Thymus (tissue), 11 donors: ENCODE measurements at regions not wholly inside any gene's neighbourhood (a gene's known extent, or its start where the extent isn't known, plus 50 kb on each side); places are given as distances from the start of the nearest gene placed in this dataset.

Experiments used
- DNase-seq, 9 donors: peaks; one replicate each; pipeline ENCODE4 v3.0.0-alpha.2; 2013; ENCODE audit warnings: low spot score in 9 of 9, low read depth in 6 of 9, missing footprints in 1 of 9
- H3K27ac ChIP-seq, 2 donors: one replicate each; pipeline ENCODE4 v1.5.1; 2013; ENCODE audit warnings: control low read depth in 1 of 2, low read depth in 1 of 2, low read length in 1 of 2, mild to moderate bottlenecking in 1 of 2, moderate library complexity in 1 of 2
- H3K27me3 ChIP-seq, 2 donors: one replicate each; pipeline ENCODE4 v1.5.1; 2013; ENCODE audit warnings: low read length in 1 of 2; ENCODE audit not compliant: control insufficient read depth in 2 of 2, insufficient read depth in 1 of 2
- H3K36me3 ChIP-seq, 2 donors: one replicate each; pipeline ENCODE4 v1.5.1; 2013; ENCODE audit warnings: low read length in 1 of 2, mild to moderate bottlenecking in 1 of 2, moderate library complexity in 1 of 2; ENCODE audit not compliant: control insufficient read depth in 2 of 2, insufficient read depth in 2 of 2
- H3K4me1 ChIP-seq, 2 donors: one replicate each; pipeline ENCODE4 v1.5.1; 2013; ENCODE audit warnings: low read length in 2 of 2; ENCODE audit not compliant: control insufficient read depth in 2 of 2, insufficient read depth in 2 of 2
- H3K4me3 ChIP-seq, 2 donors: one replicate each; pipeline ENCODE4 v1.5.1; 2013; ENCODE audit warnings: low read length in 2 of 2, control low read depth in 1 of 2, mild to moderate bottlenecking in 1 of 2
- H3K9me3 ChIP-seq, 2 donors: one replicate each; pipeline ENCODE4 v1.5.1; 2013; ENCODE audit warnings: low read length in 1 of 2, mild to moderate bottlenecking in 1 of 2; ENCODE audit not compliant: control insufficient read depth in 2 of 2, insufficient read depth in 1 of 2
- WGBS: extraction: QIAGEN DNeasy Blood & Tissue Kit; methylation state at CpG from one replicate; pipeline ENCODE4 v1.1.7; 2013; 5-methylcytosine and 5-hydroxymethylcytosine counted together
- donor health status: healthy.

DNA sequence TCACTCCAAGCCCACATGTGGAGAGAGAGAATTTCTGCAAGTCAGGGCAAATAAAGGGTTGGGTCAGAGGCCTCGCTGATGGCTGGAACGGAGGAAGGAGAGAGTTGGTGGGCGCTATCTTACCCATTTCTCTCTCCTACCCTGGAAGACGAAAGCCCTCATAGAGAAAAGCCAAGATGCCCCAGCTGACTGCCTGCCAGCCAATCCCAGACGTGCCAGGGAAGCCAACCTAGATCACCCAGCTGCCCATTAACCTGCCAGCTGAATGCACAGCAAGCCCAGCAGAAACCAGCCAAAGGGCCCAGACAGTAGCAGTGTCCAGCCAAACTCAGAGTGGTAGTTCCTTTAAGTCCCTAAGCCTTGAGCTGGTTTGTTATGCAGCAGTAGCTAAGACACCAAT lies 167.0 kb upstream of the ZNF507 start:
- H3K27me3 ChIP-seq, result no peaks in the 10 kb centered on the region
- no peak overlapping the region for H3K4me3 ChIP-seq
- WGBS, result 89% methylated on average over 5 of the region's 5 CpGs
- H3K4me1 ChIP-seq, result no peaks in the 10 kb centered on the region
- no peak for DNase-seq
- H3K27ac ChIP-seq, result no peak overlapping the region
- no peaks in the 10 kb centered on the region for H3K36me3 ChIP-seq
- H3K9me3 ChIP-seq, result no peaks in the 10 kb centered on the region

DNA sequence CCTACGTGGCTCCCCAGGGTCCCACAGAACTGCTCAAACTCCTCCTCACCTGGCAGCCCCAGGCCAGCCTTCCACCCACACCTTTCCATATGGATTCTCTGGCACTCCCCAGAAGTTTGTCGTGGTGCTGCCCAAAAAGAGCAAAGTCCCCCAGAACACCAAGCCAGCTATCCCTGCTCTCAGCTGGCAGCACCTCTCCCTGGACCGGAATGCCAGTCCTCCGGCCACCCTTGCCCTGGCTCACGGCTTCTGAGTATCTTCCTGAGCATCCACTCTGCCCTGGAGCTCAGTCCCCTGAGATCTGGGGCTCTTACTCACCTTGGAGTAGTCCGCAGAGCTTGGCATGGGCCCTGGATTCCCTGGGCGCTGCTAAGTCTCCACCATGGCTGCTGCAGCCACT lies 166.5 kb upstream of the ZNF507 start:
- WGBS, result 88% methylated on average over 7 of the region's 7 CpGs
- no peaks in the 10 kb centered on the region for H3K9me3 ChIP-seq
- H3K27ac ChIP-seq, result no peak overlapping the region
- no peak for DNase-seq
- no peaks in the 10 kb centered on the region for H3K4me1 ChIP-seq
- no peaks in the 10 kb centered on the region for H3K36me3 ChIP-seq
- H3K4me3 ChIP-seq, result no peak overlapping the region
- no peaks in the 10 kb centered on the region for H3K27me3 ChIP-seq

DNA sequence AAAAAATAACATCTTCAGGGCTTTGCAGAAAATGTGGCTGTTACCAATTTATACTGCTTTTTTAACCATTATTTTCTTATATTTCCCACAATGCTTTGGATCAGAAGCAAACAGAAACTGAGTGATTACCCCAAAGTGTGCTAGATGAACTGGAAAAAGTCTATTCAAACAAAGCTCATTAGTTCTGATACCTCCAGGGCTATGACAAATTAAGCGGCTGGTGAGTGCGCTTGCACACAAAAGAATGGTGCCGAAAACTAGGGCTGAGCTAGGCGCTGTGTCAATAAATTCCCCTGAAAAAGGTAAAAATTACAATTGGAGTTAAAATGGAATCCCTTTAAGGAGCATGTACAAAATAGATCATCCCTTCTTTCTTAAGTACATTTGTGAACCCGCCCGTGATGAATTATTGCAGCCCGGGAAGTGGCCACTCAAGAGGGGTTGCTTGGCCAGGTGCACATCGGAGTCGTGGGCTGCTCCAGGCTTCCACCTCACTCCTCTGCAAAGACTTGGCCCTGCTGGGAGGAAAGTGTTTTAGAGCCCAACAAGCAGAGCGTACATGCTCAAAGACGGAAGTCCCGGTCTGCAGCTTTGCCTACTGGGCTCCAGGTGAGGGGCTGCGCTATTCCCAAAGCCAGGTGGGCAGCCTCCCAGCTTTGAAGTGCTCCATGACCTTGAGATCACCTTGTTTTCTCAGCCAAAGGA lies 164.0 kb upstream of the ZNF507 start:
- 92% methylated on average over 13 of the region's 13 CpGs for WGBS
- Histone ChIP-seq H3K27ac (no peak overlapping the region), H3K36me3 (no peaks in the 10 kb centered on the region), H3K4me3 (no peak overlapping the region), H3K9me3 (no peaks in the 10 kb centered on the region), H3K27me3 (no peaks in the 10 kb centered on the region), H3K4me1 (no peaks in the 10 kb centered on the region)
- DNase-seq, result no peak

DNA sequence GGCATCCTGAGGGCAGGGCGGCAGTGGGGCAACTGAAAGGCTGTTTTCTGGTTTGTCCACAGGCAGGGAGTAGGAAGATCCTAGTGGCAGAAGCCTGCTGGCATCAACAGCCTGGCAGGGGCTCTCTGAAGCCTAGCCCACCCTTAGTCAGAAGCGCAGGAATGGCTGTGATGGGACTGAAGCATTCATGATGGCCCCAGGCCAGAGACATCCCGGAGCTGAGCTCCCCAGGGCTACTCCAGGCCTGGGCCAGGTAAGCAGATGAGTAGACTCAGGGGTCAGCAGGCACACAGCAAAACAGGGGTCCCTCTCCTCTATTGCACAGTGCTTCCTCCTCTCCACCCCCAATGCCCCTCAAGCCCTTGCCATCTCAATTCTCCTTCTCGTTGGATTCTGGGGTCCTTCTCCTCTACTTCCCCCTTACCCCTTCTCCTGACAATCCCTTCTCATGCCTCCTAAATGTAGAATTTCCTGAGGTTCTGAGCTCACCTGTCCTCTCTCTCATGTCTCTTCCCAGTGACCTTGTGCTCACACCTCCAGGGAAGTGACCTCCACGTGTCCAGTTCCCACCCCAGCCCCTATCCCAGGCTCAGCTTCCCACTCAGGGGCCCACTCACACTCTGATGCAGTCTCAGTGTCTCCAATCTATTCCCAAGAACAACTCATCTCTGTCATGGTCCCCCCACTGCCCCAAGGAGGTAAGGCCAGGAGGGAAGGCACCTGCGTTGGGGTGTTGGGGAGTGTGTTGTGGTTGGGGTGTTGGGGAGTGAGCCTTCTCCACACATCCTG lies 158.7 kb upstream of the ZNF507 start:
- Histone ChIP-seq H3K36me3 (no peaks in the 10 kb centered on the region), H3K4me1 (no peaks in the 10 kb centered on the region), H3K4me3 (no peak overlapping the region), H3K27ac (no peak overlapping the region), H3K9me3 (no peaks in the 10 kb centered on the region), H3K27me3 (no peaks in the 10 kb centered on the region)
- DNase-seq, result no peak
- 83% methylated on average over 6 of the region's 6 CpGs for WGBS

DNA sequence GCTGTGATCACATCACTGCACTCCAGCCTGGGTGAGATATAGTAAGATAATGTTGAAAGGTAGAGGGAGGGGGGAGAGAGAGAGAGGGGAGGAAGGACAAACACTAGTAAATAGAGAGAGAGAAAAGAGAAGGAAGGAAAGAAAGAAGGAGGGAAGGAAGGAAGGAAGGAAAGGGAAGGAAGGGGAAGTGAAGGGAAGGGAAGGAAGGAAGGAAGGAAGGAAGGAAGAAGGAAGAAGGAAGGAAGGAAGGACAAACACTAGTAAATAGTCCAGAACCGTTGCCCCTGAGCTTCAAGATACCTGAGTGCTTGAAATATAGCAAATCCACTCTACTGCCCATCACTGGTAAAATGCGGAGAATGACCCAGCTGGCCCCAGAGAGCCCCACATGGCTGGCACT lies 156.5 kb upstream of the ZNF507 start:
- no peak for DNase-seq
- WGBS, result 59% methylated on average over 2 of the region's 2 CpGs
- Histone ChIP-seq H3K4me3 (no peak overlapping the region), H3K4me1 (no peaks in the 10 kb centered on the region), H3K27me3 (no peaks in the 10 kb centered on the region), H3K36me3 (no peaks in the 10 kb centered on the region), H3K27ac (no peak overlapping the region), H3K9me3 (no peaks in the 10 kb centered on the region)

DNA sequence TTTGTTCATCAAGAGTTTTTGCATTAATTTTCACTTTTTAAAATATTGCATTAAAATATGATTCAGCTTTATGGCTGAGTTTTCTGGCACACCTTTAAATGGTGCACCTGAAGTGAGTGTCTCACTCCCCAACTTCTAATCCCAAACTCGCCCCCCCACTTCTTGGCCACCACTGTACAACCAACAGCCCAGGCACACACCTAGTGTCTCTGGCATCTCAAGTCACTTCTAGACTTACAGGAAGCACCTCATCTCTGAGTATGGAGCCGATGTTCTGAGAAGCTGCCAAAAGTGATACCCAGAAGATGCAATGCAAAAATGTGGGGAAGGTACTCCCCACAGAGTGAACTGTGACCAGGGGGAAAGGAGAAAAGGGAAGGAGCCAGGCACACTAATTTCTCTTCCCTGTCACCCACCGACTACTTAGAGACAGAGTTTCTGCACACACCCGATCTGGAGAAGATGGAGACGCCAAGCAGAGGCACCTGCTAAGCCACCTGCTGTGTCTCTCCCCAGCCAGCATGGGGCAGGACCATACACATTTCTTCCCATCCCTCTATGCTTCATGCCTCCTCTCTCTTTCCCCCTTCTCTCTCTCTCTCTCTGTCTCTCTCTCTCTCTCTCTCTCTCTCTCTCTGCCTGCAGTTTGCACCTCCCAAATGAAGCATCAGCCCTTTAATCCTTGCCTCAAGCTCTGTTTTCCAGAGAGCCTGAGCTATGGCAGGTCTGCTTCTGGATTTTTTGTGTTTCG lies 155.3 kb upstream of the ZNF507 start:
- 65% methylated on average over 6 of the region's 6 CpGs for WGBS
- Histone ChIP-seq H3K4me1 (no peaks in the 10 kb centered on the region), H3K36me3 (no peaks in the 10 kb centered on the region), H3K27ac (no peak overlapping the region), H3K9me3 (no peaks in the 10 kb centered on the region), H3K27me3 (no peaks in the 10 kb centered on the region), H3K4me3 (no peak overlapping the region)
- no peak for DNase-seq

DNA sequence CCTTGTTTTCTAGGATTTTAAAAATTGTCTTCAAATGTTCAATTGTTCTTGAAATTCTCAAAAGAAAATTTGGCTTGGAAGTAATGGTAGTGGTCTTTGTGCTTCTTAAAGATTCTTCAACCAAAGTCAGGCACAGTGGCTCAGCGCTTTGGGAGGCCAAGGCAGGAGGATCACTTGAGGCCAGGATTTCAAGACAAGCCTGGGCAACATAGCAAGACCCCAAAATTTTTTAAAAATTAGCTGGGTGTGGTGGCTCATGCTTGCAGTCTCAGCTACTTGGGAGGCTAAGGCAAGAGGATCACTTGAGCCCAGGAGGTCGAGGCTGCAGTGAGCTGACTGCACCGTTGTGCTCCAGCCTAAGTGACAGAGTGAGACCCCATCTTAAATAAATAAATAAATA lies 153.5 kb upstream of the ZNF507 start:
- Histone ChIP-seq H3K4me3 (no peak overlapping the region), H3K27me3 (no peaks in the 10 kb centered on the region), H3K36me3 (no peaks in the 10 kb centered on the region), H3K9me3 (no peaks in the 10 kb centered on the region), H3K4me1 (no peaks in the 10 kb centered on the region), H3K27ac (no peak overlapping the region)
- DNase-seq, result no peak
- WGBS, result 98% methylated on average over 3 of the region's 3 CpGs

DNA sequence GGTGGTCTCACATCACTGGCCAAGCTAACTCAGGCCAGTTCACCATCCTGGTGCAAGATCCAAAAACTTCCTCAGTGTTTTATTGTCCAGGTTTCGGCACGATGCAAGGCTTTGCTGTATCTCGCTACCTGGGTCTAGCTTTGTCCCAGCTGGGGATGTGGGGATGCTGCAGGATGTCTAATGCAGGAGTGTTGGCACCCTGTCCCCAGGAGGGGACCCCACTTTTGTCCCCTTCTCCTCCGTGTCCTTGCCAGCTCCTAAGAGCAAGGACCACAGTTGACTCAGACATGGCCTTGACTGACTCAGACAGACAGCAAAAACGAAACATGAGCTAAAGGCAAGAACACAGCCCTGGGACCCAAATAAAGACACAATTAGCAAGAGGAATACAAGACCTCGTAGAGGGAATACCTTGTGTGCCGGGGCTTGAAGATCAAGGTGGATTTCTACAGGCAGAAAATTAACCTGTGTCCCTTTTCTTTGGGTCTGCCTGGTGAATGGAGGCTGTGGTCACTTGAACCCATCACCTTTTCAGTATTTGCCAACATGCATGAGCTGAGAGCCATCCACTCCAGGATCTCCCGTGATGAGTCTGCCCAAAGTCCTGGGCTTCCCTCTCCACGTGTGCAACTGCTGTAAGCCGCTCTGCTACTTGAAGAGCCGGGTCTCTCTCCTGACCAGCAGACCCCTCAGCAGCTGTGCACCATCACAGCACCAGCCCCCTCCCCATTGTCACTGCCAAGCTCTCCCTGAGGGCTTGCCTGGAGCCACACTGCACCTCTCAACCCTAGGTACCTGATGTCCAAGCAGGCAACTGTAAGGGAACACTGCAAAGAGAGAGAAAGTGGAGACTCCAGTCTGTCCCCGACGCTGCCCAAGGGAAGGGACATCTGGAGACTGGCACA lies 149.5 kb upstream of the ZNF507 start:
- H3K27me3 ChIP-seq, result no peaks in the 10 kb centered on the region
- H3K27ac ChIP-seq, result peak overlapping the region in 1 of 2 donors; percentile 18
- no peak overlapping the region for H3K4me3 ChIP-seq
- H3K4me1 ChIP-seq, result no peaks in the 10 kb centered on the region
- no peaks in the 10 kb centered on the region for H3K9me3 ChIP-seq
- H3K36me3 ChIP-seq, result no peaks in the 10 kb centered on the region
- 94% methylated on average over 13 of the region's 13 CpGs for WGBS
- no peak for DNase-seq
